HuH-7 (cell line): ENCODE measurements at regions not wholly inside any gene's neighbourhood (a gene's known extent, or its start where the extent isn't known, plus 50 kb on each side); places are given as distances from the start of the nearest gene placed in this dataset.
A peak's percentile ranks its signal among the peaks of the same experiment; 100 is the strongest.
"Not testable (repeated sequence)": the region's sequence is repeated elsewhere in the genome, so short reads cannot be mapped to it uniquely, and the experiment has no call there.

ENCODE experiments used
- DNase-seq: peaks from one replicate; pipeline ENCODE4 v3.0.0; 2011; ENCODE audit warnings: low spot score

GRCh38 chr6:1201547-1202200 lies 110.2 kb upstream of the FOXQ1 start:
- no peak for DNase-seq

DNA sequence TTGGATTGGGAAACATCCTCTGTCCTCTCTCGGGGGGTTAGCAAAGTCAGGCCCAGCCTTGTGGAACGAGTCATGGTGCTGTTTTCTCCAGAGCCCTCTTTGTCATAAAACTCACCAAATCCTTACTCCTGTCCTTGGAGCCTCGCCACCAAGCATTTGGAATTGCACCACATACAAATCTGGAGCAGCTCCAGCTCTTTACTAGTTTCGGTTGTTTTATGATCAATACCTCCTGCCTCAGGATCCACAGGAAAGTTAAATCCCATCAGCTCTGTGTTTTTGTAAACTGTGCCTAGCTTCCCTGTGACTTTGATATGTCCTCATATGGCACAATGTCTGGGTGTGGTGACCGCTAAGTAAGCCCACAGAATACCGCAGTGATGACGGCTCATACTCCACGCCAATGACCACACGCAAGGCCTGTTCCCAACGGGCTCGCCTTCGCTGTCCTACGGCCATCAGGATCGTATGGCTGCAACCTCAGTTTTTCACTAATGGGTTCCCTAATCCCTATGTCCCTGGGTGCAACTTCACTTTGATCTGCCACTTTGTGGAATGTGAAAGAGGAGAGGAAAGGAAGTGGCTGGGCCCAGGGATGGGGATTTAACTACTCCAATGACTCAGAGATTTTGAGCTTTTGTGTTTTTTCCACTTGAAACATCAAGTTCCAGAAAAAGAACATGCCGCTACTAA lies 111.3 kb upstream of the FOXQ1 start:
- DNase-seq: no peak

DNA sequence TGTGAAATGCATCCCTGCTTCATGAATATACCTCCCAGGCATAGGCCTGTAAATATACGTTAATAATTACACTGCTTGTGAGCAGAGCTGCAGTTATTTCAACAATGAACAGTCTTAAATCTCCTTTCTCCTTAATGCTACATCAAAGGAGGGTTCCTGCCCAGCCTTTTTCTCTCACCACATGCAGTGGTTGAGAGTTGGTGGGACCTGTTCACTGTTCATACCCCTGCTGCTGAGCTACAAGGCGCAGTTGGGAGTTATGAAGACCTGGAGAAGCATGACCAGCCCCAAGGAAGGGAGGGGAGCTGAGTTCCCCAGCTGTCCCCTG lies 111.9 kb upstream of the FOXQ1 start:
- DNase-seq: no peak

DNA sequence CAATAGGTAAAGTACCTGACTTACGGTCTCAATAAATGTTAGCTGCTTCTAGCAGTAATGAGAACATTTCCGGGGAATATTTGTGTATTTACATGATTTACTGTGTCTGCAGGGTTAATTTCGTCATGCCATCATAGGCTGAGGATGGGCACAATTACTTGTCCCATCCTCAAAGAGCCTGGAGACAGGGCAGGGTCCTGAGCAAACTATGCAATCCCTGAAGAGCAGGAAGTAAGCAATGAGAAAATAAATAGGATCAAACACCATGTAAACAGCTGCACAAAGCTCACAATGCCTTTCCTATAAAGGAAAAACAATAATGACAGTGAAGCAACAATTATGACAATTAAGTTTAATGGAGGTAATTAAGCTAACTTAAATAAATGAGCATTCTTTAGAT lies 114.6 kb upstream of the FOXQ1 start:
- DNase-seq: no peak

GRCh38 chr6:1191141-1191630 lies 120.7 kb upstream of the FOXQ1 start:
- no peak for DNase-seq

DNA sequence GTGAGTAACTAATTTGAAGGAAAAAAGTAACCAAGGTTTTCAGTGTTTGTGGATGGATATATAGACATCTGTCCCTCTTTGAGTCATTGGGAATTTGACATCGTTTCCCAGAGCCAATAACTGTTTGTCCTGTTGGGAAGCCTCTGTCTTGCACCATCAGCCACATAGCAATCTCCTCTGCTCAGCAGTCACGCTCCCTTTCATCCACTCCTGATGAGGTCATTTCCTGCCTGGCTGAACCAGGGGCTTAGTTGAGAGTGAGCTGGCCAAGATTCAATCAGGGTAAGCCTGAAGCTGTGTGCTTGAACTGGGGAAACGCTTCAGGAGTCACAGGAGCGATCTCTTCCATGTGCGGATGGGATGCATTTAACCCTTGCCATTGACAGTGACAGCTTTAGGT lies 121.5 kb upstream of the FOXQ1 start:
- DNase-seq: no peak

DNA sequence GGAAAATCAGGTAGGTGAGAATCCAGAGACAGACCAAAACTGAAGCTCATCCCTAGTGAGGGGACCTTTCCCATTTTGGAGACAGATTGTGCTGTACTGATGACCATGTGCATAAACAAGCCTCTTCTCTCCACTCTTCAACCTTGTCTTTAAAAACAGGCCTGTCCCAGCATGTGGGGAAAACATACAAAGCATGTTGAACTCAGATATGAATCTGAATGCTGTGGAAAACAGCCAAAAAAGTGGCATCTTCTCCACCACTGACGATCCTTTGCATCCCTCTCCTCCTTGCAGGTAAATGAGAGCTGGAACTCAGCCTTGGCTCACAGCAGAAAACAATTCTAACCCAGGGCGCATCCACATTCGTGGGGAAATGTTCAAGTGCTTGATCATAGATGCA lies 123.7 kb upstream of the FOXQ1 start:
- DNase-seq: no peak

GRCh38 chr6:1187293-1188131 lies 124.4 kb upstream of the FOXQ1 start:
- peak; percentile 19 for DNase-seq

- no peak for DNase-seq
Observed at GRCh38 chr6:1184318-1184717, 127.6 kb upstream of the FOXQ1 start.

- DNase-seq: no peak
Observed at GRCh38 chr6:1182722-1183521, 129.0 kb upstream of the FOXQ1 start.

- DNase-seq: no peak
Observed at GRCh38 chr6:1181939-1182605, 129.8 kb upstream of the FOXQ1 start.

DNA sequence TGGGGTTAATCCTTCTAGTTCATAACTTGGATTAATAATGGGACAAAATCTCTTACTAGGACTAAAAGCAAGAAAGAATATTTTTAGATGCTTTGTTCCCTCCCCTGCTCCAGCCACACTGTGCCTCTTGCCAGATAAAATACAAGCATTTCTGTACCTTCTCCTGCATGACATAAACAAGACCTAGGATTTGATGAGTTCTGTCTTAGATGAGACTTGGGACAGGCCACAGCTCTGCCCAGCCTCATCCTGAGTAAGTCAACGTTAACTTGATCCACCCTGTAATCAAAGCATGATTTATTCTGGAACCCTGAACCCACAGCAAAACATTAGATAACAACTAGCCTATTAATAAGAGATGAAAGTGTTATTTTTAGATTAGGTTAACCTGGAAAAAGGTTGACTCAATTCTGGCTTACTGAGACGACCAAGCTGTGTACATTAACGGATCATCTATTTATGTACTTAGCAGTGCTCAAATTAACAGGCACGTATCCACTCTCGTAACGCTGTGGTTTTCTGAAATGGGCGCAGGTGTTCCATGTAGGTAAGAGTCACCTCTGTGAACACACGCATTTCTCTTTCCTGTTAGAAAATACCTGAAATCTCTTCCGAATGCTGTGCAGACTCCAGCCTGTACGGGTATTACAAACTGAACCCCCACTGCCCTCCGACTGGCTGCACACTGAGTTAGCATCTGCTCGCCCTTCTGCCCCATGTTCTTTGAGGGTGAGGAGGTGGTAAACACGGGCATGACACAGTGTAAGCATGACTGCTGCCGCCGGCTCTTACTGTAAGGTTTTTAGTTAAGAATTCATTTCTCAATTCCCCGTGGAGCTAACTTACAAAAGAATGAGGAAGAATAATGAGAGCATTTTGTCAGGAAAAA lies 132.1 kb upstream of the FOXQ1 start:
- no peak for DNase-seq

DNA sequence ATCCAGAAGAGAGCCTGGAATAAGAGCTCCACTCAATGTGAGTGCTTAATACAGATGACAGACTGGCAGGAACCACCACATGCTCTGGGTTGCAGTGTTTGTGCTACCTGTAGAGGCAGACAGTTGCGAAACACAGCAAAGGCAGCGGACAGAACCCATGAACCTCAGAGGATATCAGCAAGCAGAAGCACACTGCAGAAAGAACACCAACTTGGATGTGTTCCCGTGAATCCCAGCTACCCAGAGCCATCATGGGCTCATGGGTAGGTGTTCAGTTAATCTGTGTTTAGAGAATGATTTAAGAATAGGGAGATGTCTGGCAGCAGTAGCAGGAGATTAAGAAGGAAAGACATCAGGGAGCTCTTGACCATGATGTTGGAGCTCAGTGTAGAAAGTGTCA lies 133.3 kb upstream of the FOXQ1 start:
- peak; percentile 26 for DNase-seq

DNA sequence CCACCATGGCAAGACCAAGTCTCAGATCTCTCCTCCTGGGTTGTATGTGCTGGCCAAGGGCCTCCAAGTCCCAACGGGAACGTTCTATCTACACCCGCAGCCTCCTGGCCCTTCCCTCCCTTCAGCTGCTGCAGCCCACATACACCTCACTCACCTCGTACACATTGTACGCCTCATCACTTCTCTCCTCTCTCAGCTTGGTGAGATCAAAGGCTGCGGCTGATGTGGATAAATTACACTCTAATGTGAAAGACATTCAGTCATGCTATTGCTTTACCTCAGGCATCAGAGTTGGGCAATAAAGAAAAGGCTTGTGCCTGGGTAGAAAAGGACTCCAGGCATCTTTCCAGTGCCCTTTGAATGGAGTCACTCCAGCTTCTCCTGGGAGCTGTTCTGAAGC lies 135.3 kb upstream of the FOXQ1 start:
- no peak for DNase-seq

DNA sequence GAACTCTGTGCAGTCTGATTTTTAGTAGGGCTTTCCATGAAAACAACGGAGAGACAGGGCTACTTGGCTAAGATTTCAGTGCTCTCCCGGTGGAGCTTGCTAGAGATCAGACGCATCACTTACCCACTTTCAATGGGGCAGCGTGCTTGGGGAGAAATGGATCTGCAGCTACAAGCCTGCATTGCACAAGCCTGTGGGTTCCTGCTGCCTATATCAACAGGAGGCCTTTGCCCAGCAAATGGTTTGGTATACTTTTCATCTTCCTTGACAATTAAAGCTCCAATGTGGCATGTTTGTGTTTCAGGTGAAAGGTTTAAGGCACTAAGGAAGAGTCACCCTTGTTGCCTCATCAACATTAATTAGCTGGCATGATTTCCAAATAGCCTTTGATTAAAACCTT lies 136.0 kb upstream of the FOXQ1 start:
- DNase-seq: no peak

DNA sequence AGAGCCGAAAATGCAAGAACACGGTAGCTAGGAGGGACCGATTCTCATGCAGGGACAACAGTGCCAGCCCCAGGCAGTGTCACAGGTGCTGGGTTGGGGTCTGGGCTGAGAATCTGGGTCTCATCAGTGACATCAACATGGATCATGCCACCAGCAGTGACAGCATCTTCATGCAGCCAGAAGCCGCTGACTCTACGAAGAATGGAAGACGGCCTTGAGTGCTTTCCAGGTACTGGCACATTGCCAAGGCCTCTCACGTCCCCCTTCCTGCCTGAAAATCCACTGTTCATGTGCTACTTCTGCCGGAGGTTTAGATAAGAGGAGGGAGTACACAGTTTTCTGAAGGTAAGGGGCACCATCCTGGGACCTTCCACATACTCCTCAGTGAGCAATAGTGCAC lies 141.1 kb upstream of the FOXQ1 start:
- DNase-seq: no peak

DNA sequence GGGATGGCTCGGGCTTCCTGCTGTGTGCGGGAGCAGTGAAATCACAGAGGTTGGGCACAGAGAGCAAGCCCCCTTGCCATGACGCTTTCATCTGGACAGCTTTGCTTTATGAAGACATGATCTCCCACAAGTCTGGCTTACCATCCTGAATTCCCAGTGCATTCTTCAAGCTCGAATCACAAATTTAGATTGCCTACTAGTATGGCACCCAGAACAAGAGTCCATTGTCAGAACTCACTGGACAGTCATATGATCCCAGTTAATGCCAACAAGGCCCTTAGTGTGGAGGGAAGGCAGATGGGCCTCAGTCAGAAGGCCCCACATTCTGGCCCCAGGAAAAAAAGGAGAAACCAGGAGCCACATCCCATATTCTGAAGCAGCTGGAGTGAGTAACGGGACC lies 147.3 kb upstream of the FOXQ1 start:
- no peak for DNase-seq

DNA sequence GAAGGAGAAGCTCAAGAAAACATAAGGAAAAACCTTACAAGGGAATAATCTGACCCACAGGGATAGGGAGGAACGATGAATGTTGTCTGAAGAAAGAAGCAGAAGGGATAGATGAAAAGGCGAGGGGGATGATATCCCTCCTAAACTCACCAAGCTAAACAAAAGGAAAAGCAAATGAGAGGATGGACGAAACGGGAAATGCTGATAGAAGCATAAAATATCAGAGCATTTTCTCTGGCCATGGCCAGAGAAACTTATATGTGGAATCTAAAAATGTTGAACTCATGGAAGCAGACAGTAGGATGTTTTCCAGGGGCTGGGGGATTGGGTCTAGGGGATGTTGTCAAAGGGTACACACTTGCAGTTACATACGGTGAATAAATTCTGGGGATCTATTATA lies 148.4 kb upstream of the FOXQ1 start:
- no peak for DNase-seq

DNA sequence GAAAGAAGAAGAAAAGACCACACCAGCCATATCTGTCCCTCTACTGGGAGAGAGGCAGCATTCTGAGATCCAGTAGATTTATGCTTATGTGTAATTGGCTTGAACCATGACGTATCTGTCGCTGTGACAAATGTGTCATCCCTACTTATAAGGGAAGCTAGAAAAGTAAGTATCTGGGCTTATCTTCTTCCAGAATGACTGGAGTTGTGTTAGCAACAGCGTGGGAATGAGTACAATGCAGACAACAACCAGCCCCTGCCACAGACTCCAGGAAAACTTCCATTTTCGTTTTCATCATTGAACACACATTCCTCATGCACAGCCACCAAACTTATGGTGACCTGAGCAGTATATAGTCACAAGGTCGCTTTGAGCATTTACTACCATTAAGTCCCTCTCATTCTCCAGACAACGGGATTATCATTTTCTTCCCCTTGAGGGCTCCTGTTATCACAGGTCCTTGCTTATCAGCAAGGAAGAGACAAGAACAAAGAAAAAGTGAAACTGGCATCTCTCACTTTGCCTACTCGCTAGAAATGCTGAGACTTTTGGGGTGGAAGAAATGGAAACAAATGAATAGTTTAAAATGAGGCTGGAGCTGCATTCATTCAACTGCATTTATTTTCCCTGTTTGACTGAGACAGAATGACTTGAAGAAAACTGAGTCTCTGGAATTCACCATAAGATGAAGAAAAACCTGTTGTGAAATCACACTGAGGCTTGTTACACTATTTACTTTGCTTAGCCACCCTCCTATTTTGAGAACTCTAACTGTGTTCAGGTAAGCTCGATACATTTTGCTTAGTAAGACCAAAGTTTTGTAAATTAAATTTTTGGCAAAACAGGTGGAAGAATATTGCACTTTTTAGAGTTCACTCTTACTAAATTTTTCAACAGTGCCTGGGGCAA lies 149.3 kb upstream of the FOXQ1 start:
- no peak for DNase-seq

DNA sequence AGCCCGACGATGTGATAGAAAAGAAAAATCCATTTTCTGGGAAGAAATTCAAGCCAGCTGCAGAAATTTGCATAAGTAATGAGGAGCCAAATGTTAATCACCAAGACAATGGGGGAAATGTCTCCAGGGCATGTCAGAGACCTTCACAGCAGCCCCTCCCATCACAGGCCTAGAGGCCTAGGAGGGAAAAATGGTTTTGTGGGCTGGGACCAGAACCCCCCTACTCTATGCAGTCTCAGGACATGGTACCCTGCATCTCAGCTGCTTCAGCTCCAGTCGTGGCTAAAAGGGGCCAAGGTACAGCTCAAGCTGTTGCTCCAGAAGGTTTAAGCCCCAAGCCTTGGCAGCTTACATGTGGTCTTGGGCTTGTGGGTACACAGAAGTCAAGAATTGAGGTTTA lies 155.5 kb upstream of the FOXQ1 start:
- not testable (repeated sequence) for DNase-seq
